Esophagus muscularis mucosa (tissue), 4 donors: ENCODE measurements at regions not wholly inside any gene's neighbourhood (a gene's known extent, or its start where the extent isn't known, plus 50 kb on each side); places are given as distances from the start of the nearest gene placed in this dataset.

Experiments
- EP300 ChIP-seq: sonication (generic); formaldehyde crosslinking; IDR thresholded peaks from one replicate; pipeline ENCODE4 v1.6.1; 2017; ENCODE audit warnings: antibody characterized with exemption
- POLR2AphosphoS5 ChIP-seq, 2 donors: sonication (generic); formaldehyde crosslinking; IDR thresholded peaks; one replicate each; pipeline ENCODE4 v1.6.1; 2017; ENCODE audit warnings: antibody characterized with exemption in 2 of 2
- TF ChIP-seq, protein P1 (sequence below), 3 experiments: fragments of 200-600 bp in 2 of 3; fragments of 450-650 bp in 1 of 3; sonication (generic) in 2 of 3; IDR thresholded peaks; one replicate each; pipeline ENCODE4 v1.5.1; 2017 to 2019; ENCODE audit warnings: antibody characterized with exemption in 3 of 3, mild to moderate bottlenecking in 2 of 3, moderate library complexity in 1 of 3

DNA sequence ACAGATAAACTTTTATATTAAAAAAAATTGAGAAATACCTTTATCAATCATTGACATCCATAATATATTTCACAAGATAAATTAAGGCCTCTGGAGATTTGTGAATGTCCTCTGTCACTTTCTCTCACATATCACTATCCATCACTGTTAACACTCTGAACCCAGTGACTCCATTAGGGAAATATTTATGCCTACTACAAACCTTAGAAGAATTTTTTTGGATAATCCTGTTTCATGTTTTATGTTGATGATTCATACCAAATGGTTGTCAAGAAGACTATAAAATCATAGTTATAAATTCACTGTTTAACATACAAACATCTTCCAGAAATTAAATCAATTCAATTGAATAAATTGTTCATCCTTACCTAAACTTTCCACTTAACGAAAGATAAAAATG lies 357.6 kb upstream of the CDH10 start:
- TF ChIP-seq POLR2AphosphoS5 (IDR thresholded peaks at IDR 0.05) (no peak), EP300 (no peak)
- TF ChIP-seq, protein P1, sequence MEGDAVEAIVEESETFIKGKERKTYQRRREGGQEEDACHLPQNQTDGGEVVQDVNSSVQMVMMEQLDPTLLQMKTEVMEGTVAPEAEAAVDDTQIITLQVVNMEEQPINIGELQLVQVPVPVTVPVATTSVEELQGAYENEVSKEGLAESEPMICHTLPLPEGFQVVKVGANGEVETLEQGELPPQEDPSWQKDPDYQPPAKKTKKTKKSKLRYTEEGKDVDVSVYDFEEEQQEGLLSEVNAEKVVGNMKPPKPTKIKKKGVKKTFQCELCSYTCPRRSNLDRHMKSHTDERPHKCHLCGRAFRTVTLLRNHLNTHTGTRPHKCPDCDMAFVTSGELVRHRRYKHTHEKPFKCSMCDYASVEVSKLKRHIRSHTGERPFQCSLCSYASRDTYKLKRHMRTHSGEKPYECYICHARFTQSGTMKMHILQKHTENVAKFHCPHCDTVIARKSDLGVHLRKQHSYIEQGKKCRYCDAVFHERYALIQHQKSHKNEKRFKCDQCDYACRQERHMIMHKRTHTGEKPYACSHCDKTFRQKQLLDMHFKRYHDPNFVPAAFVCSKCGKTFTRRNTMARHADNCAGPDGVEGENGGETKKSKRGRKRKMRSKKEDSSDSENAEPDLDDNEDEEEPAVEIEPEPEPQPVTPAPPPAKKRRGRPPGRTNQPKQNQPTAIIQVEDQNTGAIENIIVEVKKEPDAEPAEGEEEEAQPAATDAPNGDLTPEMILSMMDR (IDR thresholded peaks at IDR 0.05), result no peak
